ENCODE measurements at regions not wholly inside any gene's neighbourhood (a gene's known extent, or its start where the extent isn't known, plus 50 kb on each side); places are given as distances from the start of the nearest gene placed in this dataset.

- TF ChIP-seq POLR2A (IDR thresholded peaks at IDR 0.05) (no peak), CTCF (IDR thresholded peaks at IDR 0.05 in 8 of 11, conservative IDR thresholded peaks at IDR 0.05 in 3 of 11) (no peak), POLR2AphosphoS5 (IDR thresholded peaks at IDR 0.05) (no peak)
Observed at GRCh38 chr7:136030867-136031318, 53.7 kb upstream of the MTPN start.
